ENCODE measurements at regions not wholly inside any gene's neighbourhood (a gene's known extent, or its start where the extent isn't known, plus 50 kb on each side); places are given as distances from the start of the nearest gene placed in this dataset.

DNA sequence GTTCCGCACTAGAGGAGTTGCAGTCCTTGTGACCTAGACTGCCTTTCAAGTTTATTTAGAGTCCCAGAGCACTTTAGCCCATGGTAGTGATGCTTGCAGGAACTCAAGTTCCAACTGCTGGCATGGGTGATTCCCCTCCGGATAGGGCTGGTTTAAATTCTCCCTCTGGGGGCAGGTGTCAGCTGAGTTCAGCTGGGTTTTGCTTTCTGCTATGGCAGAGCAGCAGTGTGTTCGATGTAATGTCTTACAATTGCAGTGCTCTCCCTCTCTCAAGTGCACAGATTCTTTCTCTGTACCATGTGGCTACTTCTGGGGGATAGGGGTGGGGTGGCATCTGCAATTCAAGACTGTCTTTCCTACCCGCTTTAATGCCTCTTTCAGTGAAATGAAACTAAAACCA, 164.8 kb upstream of the ZIC3 start:
- H3K27me3 ChIP-seq = no peaks in the 10 kb centered on the region
- TF ChIP-seq, protein P1, sequence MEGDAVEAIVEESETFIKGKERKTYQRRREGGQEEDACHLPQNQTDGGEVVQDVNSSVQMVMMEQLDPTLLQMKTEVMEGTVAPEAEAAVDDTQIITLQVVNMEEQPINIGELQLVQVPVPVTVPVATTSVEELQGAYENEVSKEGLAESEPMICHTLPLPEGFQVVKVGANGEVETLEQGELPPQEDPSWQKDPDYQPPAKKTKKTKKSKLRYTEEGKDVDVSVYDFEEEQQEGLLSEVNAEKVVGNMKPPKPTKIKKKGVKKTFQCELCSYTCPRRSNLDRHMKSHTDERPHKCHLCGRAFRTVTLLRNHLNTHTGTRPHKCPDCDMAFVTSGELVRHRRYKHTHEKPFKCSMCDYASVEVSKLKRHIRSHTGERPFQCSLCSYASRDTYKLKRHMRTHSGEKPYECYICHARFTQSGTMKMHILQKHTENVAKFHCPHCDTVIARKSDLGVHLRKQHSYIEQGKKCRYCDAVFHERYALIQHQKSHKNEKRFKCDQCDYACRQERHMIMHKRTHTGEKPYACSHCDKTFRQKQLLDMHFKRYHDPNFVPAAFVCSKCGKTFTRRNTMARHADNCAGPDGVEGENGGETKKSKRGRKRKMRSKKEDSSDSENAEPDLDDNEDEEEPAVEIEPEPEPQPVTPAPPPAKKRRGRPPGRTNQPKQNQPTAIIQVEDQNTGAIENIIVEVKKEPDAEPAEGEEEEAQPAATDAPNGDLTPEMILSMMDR (IDR thresholded peaks at IDR 0.05) = no peak
- no peaks in the 10 kb centered on the region for H3K36me3 ChIP-seq
- no peak overlapping the region for H3K4me3 ChIP-seq (ENCODE audit: low read depth in 1 of 2, low read length in 1 of 2)
- H3K27ac ChIP-seq = no peak overlapping the region
- H3K9me3 ChIP-seq = no peaks in the 10 kb centered on the region
- H3K4me1 ChIP-seq (ENCODE audit: control insufficient read depth in 1 of 2, insufficient read depth in 1 of 2, low read depth in 1 of 2, low read length in 1 of 2) = no peaks in the 10 kb centered on the region

DNA sequence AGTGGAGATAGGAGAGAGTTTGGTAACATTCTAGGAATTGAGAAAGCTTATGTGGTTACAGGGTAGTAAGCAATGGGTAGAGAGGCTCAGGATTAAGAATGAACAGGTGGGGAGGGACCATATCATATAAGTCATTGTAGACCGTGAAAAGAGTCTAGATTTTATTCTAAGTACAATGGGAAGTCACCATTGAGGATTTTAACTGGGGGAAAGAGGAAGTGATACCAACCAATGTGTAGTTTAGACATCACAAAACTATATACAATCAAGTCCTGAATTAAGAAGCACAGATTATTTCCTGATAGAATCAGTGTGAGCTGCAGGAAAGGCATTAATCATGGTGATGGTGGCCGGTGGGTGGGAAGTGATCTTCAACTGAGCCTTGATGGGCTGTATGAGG, 178.3 kb upstream of the ZIC3 start:
- no peaks in the 10 kb centered on the region for H3K4me1 ChIP-seq (ENCODE audit: control insufficient read depth in 1 of 2, insufficient read depth in 1 of 2, low read depth in 1 of 2, low read length in 1 of 2)
- no peaks in the 10 kb centered on the region for H3K36me3 ChIP-seq
- H3K4me3 ChIP-seq (ENCODE audit: low read depth in 1 of 2, low read length in 1 of 2) = no peak overlapping the region
- no peaks in the 10 kb centered on the region for H3K27me3 ChIP-seq
- H3K27ac ChIP-seq = no peak overlapping the region
- no peaks in the 10 kb centered on the region for H3K9me3 ChIP-seq
- TF ChIP-seq, protein P1 (IDR thresholded peaks at IDR 0.05) = no peak

DNA sequence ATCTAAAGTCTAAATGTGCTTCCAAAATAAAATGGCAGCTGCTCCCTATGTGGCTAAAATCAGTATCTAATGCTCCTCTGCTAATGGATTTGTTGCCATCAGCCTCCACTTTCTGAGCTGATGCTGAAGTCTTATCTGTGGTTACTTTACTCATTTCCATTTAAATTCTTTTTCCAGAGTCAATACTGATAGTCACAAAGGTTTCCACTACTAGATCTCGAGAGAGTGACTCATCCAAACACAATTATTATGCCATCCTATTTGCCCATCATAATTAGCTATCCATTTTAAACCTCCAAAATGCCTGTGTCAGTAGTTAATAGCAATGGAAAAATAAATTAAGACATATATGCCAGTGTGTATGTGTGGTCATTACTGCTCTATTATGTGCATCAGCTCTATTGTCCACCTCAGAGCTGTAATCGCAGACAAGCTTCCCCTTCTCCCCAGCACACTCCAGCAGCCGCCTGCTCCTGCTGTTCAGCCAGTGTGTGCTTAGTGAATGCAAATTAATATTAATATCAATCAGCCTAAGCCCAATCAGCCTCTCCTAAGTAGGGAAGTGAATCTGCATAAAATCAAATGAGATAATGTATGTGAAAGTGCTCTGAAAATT, 199.8 kb upstream of the ZIC3 start:
- Histone ChIP-seq H3K9me3 (no peaks in the 10 kb centered on the region), H3K27me3 (no peaks in the 10 kb centered on the region), H3K27ac (no peak overlapping the region), H3K4me3 (ENCODE audit: low read depth in 1 of 2, low read length in 1 of 2) (no peak overlapping the region), H3K36me3 (no peaks in the 10 kb centered on the region), H3K4me1 (ENCODE audit: control insufficient read depth in 1 of 2, insufficient read depth in 1 of 2, low read depth in 1 of 2, low read length in 1 of 2) (no peaks in the 10 kb centered on the region)
- TF ChIP-seq, protein P1 (IDR thresholded peaks at IDR 0.05) = no peak

DNA sequence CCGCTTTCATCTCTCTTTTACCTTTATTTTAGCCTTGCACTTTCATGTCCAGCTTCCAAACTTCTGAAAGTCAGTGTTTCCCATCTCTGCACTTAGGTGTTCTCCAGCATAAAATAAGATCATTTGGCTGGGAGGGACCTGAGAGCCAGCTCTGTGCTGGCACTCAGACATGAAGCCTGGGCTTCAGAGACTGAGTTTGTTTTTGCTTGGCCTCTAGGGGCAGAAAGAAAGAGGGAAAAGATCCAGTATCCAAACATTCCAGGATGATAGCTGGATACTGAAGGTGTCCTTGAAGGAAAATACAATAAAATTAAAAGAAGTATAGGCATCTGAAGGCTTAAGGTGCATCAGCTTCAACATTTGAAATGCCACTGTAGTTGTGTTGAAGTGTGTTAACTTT, 202.4 kb upstream of the ZIC3 start:
- H3K4me3 ChIP-seq (ENCODE audit: low read depth in 1 of 2, low read length in 1 of 2) = no peak overlapping the region
- no peaks in the 10 kb centered on the region for H3K36me3 ChIP-seq
- no peaks in the 10 kb centered on the region for H3K27me3 ChIP-seq
- TF ChIP-seq, protein P1 (IDR thresholded peaks at IDR 0.05) = no peak
- H3K4me1 ChIP-seq (ENCODE audit: control insufficient read depth in 1 of 2, insufficient read depth in 1 of 2, low read depth in 1 of 2, low read length in 1 of 2) = no peaks in the 10 kb centered on the region
- H3K27ac ChIP-seq = no peak overlapping the region
- no peaks in the 10 kb centered on the region for H3K9me3 ChIP-seq

DNA sequence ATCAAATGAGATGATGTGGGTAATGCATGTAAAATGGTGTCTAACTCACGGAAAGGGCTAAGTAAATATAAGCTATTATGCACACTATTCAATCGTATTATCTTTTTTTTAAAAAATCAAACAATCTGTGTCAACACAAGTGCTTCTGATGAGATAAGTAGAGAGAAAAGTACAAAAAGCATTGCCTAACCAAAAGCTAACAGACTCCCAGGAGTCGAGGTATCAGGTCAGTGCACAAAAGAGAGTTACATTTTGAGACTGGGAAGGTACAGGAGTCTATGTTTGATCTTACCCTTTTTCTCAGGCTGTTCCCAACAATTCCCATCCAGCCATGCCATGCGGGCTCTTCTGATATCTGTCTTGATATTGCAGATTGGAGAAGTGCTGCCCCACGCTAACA, 203.3 kb upstream of the ZIC3 start:
- Histone ChIP-seq H3K9me3 (no peaks in the 10 kb centered on the region), H3K4me3 (ENCODE audit: low read depth in 1 of 2, low read length in 1 of 2) (no peak overlapping the region), H3K4me1 (ENCODE audit: control insufficient read depth in 1 of 2, insufficient read depth in 1 of 2, low read depth in 1 of 2, low read length in 1 of 2) (no peaks in the 10 kb centered on the region), H3K27me3 (no peaks in the 10 kb centered on the region), H3K36me3 (no peaks in the 10 kb centered on the region), H3K27ac (no peak overlapping the region)
- TF ChIP-seq, protein P1 (IDR thresholded peaks at IDR 0.05) = no peak

DNA sequence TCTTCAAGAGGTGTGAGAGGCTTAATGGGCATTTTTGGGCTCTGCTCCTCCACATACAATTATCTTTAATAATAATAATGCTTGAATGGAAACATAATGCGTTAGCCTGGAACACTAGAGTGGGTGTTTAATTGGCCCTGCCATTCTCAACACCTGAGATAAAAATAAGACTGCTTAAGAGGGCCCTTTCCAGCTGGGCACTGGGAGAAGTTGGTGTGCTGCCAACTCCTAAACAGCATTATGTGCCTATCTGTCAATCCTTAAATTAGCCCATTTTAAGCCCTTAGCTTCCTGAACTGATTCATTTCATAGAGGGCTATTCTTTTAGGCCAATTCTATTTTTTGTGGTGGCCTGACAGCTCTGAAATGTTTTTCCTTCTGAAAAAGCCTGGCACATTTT, 211.1 kb upstream of the ZIC3 start:
- Histone ChIP-seq H3K27ac (no peak overlapping the region), H3K27me3 (no peaks in the 10 kb centered on the region), H3K36me3 (no peaks in the 10 kb centered on the region), H3K9me3 (no peaks in the 10 kb centered on the region), H3K4me1 (ENCODE audit: control insufficient read depth in 1 of 2, insufficient read depth in 1 of 2, low read depth in 1 of 2, low read length in 1 of 2) (no peaks in the 10 kb centered on the region), H3K4me3 (ENCODE audit: low read depth in 1 of 2, low read length in 1 of 2) (no peak overlapping the region)
- TF ChIP-seq, protein P1 (IDR thresholded peaks at IDR 0.05) = no peak

Data from neutrophil (primary cell).